Sigmoid colon (tissue), 6 donors: ENCODE measurements at regions not wholly inside any gene's neighbourhood (a gene's known extent, or its start where the extent isn't known, plus 50 kb on each side); places are given as distances from the start of the nearest gene placed in this dataset.

Experiments
- DNase-seq: peaks from one replicate; pipeline ENCODE4 v3.0.0-alpha.2; 2019
- H3K27ac ChIP-seq, 4 donors: fragments of 200-600 bp; sonication (generic); one replicate each; pipeline ENCODE4 v1.5.1; 2016 to 2019; ENCODE audit warnings: mild to moderate bottlenecking in 1 of 4
- H3K27me3 ChIP-seq, 3 donors: fragments of 200-600 bp; sonication (generic); one replicate each; pipeline ENCODE4 v1.5.1; 2019; ENCODE audit warnings: mild to moderate bottlenecking in 1 of 3
- H3K36me3 ChIP-seq, 4 donors: fragments of 200-600 bp; sonication (generic); one replicate each; pipeline ENCODE4 v1.5.1; 2016 to 2019
- H3K4me1 ChIP-seq, 4 donors: fragments of 200-600 bp; sonication (generic); one replicate each; pipeline ENCODE4 v1.5.1; 2017 to 2019
- H3K4me3 ChIP-seq, 4 donors: fragments of 200-600 bp; sonication (generic); one replicate each; pipeline ENCODE4 v1.5.1; 2017 to 2019; ENCODE audit warnings: mild to moderate bottlenecking in 2 of 4, moderate library complexity in 1 of 4
- H3K9me3 ChIP-seq, 4 donors: fragments of 200-600 bp in 3 of 4; sonication (generic) in 3 of 4; one replicate each; pipeline versions ENCODE4 v1.5.1 to v1.6.1; 2013 to 2019
- CTCF ChIP-seq, 4 experiments: fragments of 450-650 bp in 3 of 4; fragments of 200-600 bp in 1 of 4; IDR thresholded peaks; one replicate each; pipeline ENCODE4 v1.5.1; 2016 to 2019; ENCODE audit warnings: antibody characterized with exemption in 4 of 4, mild to moderate bottlenecking in 3 of 4, moderate library complexity in 2 of 4
- EP300 ChIP-seq, 4 donors: sonication (generic); formaldehyde crosslinking; IDR thresholded peaks; one replicate each; pipeline ENCODE4 v1.6.1; 2017; ENCODE audit warnings: antibody characterized with exemption in 4 of 4
- POLR2A ChIP-seq, 2 donors: fragments of 450-650 bp; IDR thresholded peaks; one replicate each; pipeline ENCODE4 v1.6.1; 2016; ENCODE audit warnings: antibody characterized with exemption in 2 of 2, mild to moderate bottlenecking in 2 of 2, moderate library complexity in 2 of 2
- POLR2AphosphoS5 ChIP-seq, 4 donors: sonication (generic); formaldehyde crosslinking; IDR thresholded peaks; one replicate each; pipeline ENCODE4 v1.6.1; 2017; ENCODE audit warnings: antibody characterized with exemption in 4 of 4
- WGBS, 2 donors: extraction: QIAGEN DNeasy Blood & Tissue Kit; methylation state at CpG; one replicate each; pipeline ENCODE4 v1.1.7; 2013; 5-methylcytosine and 5-hydroxymethylcytosine counted together
- intact Hi-C: fragments of 100-400 bp; cut with DNase I; formaldehyde crosslinking; loops from one replicate; pipeline ENCODE4 v1.15.1; 2023
- donor health status: healthy with polysubstance abuse.
- donor health status: healthy.

GRCh38 chr2:19235308-19235707 lies 123.1 kb downstream of the OSR1 start:
- 58 to 72% methylated on average over 2 of the region's 2 CpGs for whole genome bisulfite sequencing, 2 donors
- Histone ChIP-seq H3K4me1 (peaks cover 0 to 15% (median 10%) of the 10 kb centered on the region in 4 donors), H3K36me3 (no peaks in the 10 kb centered on the region), H3K27me3 (no peaks in the 10 kb centered on the region), H3K27ac (no peak overlapping the region), H3K9me3 (no peaks in the 10 kb centered on the region), H3K4me3 (no peak overlapping the region)
- intact Hi-C loops, result no loop called here
- no peak for DNase-seq
- TF ChIP-seq CTCF (IDR thresholded peaks at IDR 0.05) (no peak), POLR2A (IDR thresholded peaks at IDR 0.05) (no peak), EP300 (IDR thresholded peaks at IDR 0.05) (peak in 1 of 4 donors; percentile 26), POLR2AphosphoS5 (IDR thresholded peaks at IDR 0.05) (peak; percentile 12 to 59 (median 45))

- intact Hi-C loops, result no loop called here
- no peak for TF ChIP-seq POLR2AphosphoS5 (IDR thresholded peaks at IDR 0.05)
- no peak for TF ChIP-seq EP300 (IDR thresholded peaks at IDR 0.05)
- no peak for TF ChIP-seq CTCF (IDR thresholded peaks at IDR 0.05)
- TF ChIP-seq POLR2A (IDR thresholded peaks at IDR 0.05), result no peak
- H3K27me3 ChIP-seq, result no peaks in the 10 kb centered on the region
- no peak for DNase-seq
- H3K36me3 ChIP-seq, result no peaks in the 10 kb centered on the region
- H3K4me1 ChIP-seq, result peaks cover 0 to 16% (median 12%) of the 10 kb centered on the region in 4 donors
- no peak overlapping the region for H3K27ac ChIP-seq
- H3K4me3 ChIP-seq, result no peak overlapping the region
- H3K9me3 ChIP-seq, result no peaks in the 10 kb centered on the region
- 94 to 96% methylated on average over 1 of the region's 1 CpG for WGBS, 2 donors
These were observed 126.1 kb downstream of the OSR1 start for GRCh38 chr2:19232312-19232711.

DNA sequence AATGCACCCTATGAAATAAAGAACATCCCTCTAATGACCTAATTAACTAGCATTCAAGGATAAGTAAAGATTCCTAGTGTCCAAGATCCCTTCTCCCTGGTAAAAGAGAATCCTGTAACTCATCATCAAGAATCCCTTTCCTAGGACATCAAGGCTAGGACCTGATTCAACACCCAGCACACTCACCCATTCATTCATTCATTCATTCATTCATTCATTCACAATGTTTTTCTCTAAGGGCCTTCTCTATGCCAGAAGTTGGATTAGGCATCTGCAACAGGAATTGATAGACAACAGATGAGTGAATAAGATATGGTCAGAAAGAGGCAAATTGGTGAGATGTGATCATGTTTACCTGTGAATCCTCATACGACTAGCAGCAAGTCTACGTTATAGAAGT lies 126.8 kb downstream of the OSR1 start:
- DNase-seq, result no peak
- WGBS, 2 donors, result 92 to 94% methylated on average over 2 of the region's 2 CpGs
- H3K4me1 ChIP-seq, result peaks cover 0 to 16% (median 12%) of the 10 kb centered on the region in 4 donors

DNA sequence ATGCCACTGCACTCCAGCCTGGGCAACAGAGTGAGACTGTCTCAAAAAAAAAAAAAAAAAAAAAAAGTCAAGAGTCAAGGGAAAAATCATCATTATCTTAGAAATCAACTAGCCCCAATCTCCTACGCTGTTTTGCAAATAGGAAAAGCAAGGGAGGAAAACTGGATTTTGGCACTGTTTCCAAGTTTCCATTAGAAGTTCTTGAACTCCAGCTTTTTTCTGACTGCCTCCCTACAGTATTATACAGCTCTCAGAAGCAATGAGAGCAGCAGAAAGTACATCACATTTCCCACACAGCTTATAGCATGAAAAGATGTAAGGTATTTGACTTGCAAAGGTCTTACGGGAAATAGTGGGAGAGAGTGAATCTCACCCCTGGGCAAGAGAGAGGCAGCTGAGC lies 127.8 kb downstream of the OSR1 start:
- Histone ChIP-seq H3K27me3 (no peaks in the 10 kb centered on the region), H3K27ac (no peak overlapping the region), H3K9me3 (no peaks in the 10 kb centered on the region), H3K4me3 (no peak overlapping the region), H3K4me1 (peaks cover 0 to 15% (median 9%) of the 10 kb centered on the region in 4 donors), H3K36me3 (no peaks in the 10 kb centered on the region)
- WGBS, 2 donors, result 96 to 97% methylated on average over 2 of the region's 2 CpGs
- no peak for DNase-seq
- intact Hi-C loops, result no loop called here
- TF ChIP-seq POLR2A (IDR thresholded peaks at IDR 0.05) (no peak), CTCF (IDR thresholded peaks at IDR 0.05) (no peak), EP300 (IDR thresholded peaks at IDR 0.05) (no peak)

More for the DNA sequence above, 126.8 kb downstream of the OSR1 start:
- Histone ChIP-seq H3K27me3 (no peaks in the 10 kb centered on the region), H3K9me3 (no peaks in the 10 kb centered on the region), H3K4me3 (no peak overlapping the region), H3K27ac (no peak overlapping the region), H3K36me3 (no peaks in the 10 kb centered on the region)
- no peak for TF ChIP-seq POLR2AphosphoS5 (IDR thresholded peaks at IDR 0.05)
- intact Hi-C loops, result no loop called here

GRCh38 chr2:19228715-19229114 lies 129.7 kb downstream of the OSR1 start:
- peaks cover 0 to 6% (median 0%) of the 10 kb centered on the region in 4 donors for H3K4me1 ChIP-seq
- H3K9me3 ChIP-seq, result no peaks in the 10 kb centered on the region
- no peak for DNase-seq
- TF ChIP-seq CTCF (IDR thresholded peaks at IDR 0.05) (no peak), EP300 (IDR thresholded peaks at IDR 0.05) (no peak), POLR2A (IDR thresholded peaks at IDR 0.05) (no peak)
- H3K27me3 ChIP-seq, result no peaks in the 10 kb centered on the region
- no peak overlapping the region for H3K27ac ChIP-seq
- WGBS, 2 donors, result 83 to 91% methylated on average over 3 of the region's 3 CpGs
- H3K36me3 ChIP-seq, result no peaks in the 10 kb centered on the region
- intact Hi-C loops, result no loop called here
- H3K4me3 ChIP-seq, result no peak overlapping the region
